ENCODE measurements at regions not wholly inside any gene's neighbourhood (a gene's known extent, or its start where the extent isn't known, plus 50 kb on each side); places are given as distances from the start of the nearest gene placed in this dataset.

DNA sequence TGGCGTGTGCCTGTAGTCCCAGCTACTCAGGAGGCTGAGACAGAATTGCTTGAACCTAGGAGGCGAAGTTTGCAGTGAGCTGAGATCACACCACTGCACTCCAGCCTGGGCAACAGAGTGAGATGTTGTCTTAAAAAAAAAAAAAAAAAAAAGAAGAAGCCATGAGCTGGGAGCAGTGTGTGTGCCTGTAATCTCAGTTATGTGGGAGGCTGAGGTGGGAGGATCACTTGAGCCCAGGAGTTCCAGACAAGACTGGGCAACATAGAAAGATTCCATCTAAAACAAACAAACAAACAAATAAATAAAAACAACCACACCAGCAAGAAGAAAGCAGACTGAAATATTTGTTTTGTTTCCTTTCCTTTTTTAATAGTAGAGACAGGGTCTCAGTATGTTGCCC lies 62.2 kb upstream of the KIF13A start:
- H2BK15ac ChIP-seq (ENCODE audit: low read depth, low read length) = no peak overlapping the region

More for the DNA sequence above, 62.2 kb upstream of the KIF13A start:
- Histone ChIP-seq H2AK5ac (ENCODE audit: low read depth, low read length) (no peak overlapping the region), H3K4me3 (ENCODE audit: insufficient read depth, low read depth, low read length) (no peak overlapping the region), H4K8ac (ENCODE audit: low read depth in 2 of 2, low read length in 2 of 2) (no peak overlapping the region), H3K9me1 (ENCODE audit: insufficient read depth, low read length) (no peaks in the 10 kb centered on the region), H3K4me2 (ENCODE audit: low read depth, low read length) (no peak overlapping the region), H2AK9ac (replicated peaks; ENCODE audit: low read depth, low read length, poor library complexity) (no peak overlapping the region), H2AFZ (replicated peaks; ENCODE audit: low read length, poor library complexity) (no peak overlapping the region), H3K27ac (ENCODE audit: insufficient read depth, low read length) (no peak overlapping the region), H4K91ac (ENCODE audit: insufficient read depth, low read depth, low read length) (no peak overlapping the region), H3K4me1 (ENCODE audit: control insufficient read depth, insufficient read depth, low read length) (peaks cover 2% of the 10 kb centered on the region), H2BK120ac (ENCODE audit: low read depth, low read length) (no peak overlapping the region), H3K4ac (ENCODE audit: low read depth, low read length) (no peak overlapping the region), H3K56ac (ENCODE audit: extremely low read depth, insufficient read depth, low read length) (no peak overlapping the region), H3K79me1 (ENCODE audit: low read depth in 1 of 2, low read length in 2 of 2) (no peaks in the 10 kb centered on the region), H2BK5ac (ENCODE audit: low read depth, low read length, poor library complexity, severe bottlenecking) (no peak overlapping the region), H3K14ac (replicated peaks; ENCODE audit: low read depth, low read length) (no peak overlapping the region), H3K18ac (ENCODE audit: low read depth, low read length) (no peak overlapping the region), H4K5ac (ENCODE audit: low read depth, low read length) (no peak overlapping the region), H2BK20ac (ENCODE audit: low read depth, low read length) (no peak overlapping the region), H4K20me1 (ENCODE audit: insufficient read depth, low read length) (no peaks in the 10 kb centered on the region), H3K27me3 (ENCODE audit: control insufficient read depth, insufficient read depth, low read length) (no peaks in the 10 kb centered on the region), H3K23ac (ENCODE audit: low read depth, low read length) (no peak overlapping the region), H3K36me3 (ENCODE audit: control insufficient read depth, insufficient read depth, low read length) (no peaks in the 10 kb centered on the region), H3K9me3 (ENCODE audit: control insufficient read depth, insufficient read depth, low read length) (no peaks in the 10 kb centered on the region), H3K9ac (ENCODE audit: low read depth, low read length) (no peak overlapping the region)
- dilution Hi-C loops (cut with HindIII; ENCODE audit: low sequenced_read_pairs, unreplicated experiment) (no loop called here), in situ Hi-C loops (cut with MboI; ENCODE audit: low sequenced_read_pairs) (no loop called here), intact Hi-C loops (cut with micrococcal nuclease) (no loop called here)
- ATAC-seq (ENCODE audit: low read depth) (no peak), DNase-seq (no peak)
- ChIA-PET POLR2A (ENCODE audit: unreplicated experiment) (no interaction called here), CTCF (interaction anchor here (0.6 kb wide), 1 partner anchor 141 kb away, joined by 3 read pairs; no protein-coding TSS in a partner anchor)
- TF ChIP-seq, protein P1, sequence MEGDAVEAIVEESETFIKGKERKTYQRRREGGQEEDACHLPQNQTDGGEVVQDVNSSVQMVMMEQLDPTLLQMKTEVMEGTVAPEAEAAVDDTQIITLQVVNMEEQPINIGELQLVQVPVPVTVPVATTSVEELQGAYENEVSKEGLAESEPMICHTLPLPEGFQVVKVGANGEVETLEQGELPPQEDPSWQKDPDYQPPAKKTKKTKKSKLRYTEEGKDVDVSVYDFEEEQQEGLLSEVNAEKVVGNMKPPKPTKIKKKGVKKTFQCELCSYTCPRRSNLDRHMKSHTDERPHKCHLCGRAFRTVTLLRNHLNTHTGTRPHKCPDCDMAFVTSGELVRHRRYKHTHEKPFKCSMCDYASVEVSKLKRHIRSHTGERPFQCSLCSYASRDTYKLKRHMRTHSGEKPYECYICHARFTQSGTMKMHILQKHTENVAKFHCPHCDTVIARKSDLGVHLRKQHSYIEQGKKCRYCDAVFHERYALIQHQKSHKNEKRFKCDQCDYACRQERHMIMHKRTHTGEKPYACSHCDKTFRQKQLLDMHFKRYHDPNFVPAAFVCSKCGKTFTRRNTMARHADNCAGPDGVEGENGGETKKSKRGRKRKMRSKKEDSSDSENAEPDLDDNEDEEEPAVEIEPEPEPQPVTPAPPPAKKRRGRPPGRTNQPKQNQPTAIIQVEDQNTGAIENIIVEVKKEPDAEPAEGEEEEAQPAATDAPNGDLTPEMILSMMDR (conservative IDR thresholded peaks at IDR 0.05; ENCODE audit: low read depth, low read length) = no peak
- TF ChIP-seq CHD1 (IDR thresholded peaks at IDR 0.05; ENCODE audit: low read depth, low read length) = no peak
- TF ChIP-seq FOS (IDR thresholded peaks at IDR 0.05; ENCODE audit: low read depth, low read length) = no peak
- TF ChIP-seq MAFK (IDR thresholded peaks at IDR 0.05; ENCODE audit: low read depth, low read length) = no peak
- no peak for TF ChIP-seq RFX5 (IDR thresholded peaks at IDR 0.05; ENCODE audit: low read depth, low read length)
- TF ChIP-seq MXI1 (IDR thresholded peaks at IDR 0.05; ENCODE audit: borderline replicate concordance, low read depth, low read length) = no peak
- TF ChIP-seq RCOR1 (IDR thresholded peaks at IDR 0.05; ENCODE audit: insufficient replicate concordance, low read length) = no peak
- no peak for TF ChIP-seq POLR2A (IDR thresholded peaks at IDR 0.05; ENCODE audit: low read depth, low read length)
- TF ChIP-seq SMC3 (IDR thresholded peaks at IDR 0.05; ENCODE audit: low read depth, low read length) = no peak
- no peak for TF ChIP-seq NFE2L2 (IDR thresholded peaks at IDR 0.05; ENCODE audit: low read depth, low read length)
- TF ChIP-seq CEBPB (IDR thresholded peaks at IDR 0.05; ENCODE audit: low read depth, low read length) = no peak
- TF ChIP-seq MAZ (IDR thresholded peaks at IDR 0.05; ENCODE audit: borderline replicate concordance, low read depth, low read length) = no peak
- TF ChIP-seq, protein P2, sequence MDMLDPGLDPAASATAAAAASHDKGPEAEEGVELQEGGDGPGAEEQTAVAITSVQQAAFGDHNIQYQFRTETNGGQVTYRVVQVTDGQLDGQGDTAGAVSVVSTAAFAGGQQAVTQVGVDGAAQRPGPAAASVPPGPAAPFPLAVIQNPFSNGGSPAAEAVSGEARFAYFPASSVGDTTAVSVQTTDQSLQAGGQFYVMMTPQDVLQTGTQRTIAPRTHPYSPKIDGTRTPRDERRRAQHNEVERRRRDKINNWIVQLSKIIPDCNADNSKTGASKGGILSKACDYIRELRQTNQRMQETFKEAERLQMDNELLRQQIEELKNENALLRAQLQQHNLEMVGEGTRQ (IDR thresholded peaks at IDR 0.05; ENCODE audit: low read depth, low read length) = no peak
- TF ChIP-seq, protein P3, sequence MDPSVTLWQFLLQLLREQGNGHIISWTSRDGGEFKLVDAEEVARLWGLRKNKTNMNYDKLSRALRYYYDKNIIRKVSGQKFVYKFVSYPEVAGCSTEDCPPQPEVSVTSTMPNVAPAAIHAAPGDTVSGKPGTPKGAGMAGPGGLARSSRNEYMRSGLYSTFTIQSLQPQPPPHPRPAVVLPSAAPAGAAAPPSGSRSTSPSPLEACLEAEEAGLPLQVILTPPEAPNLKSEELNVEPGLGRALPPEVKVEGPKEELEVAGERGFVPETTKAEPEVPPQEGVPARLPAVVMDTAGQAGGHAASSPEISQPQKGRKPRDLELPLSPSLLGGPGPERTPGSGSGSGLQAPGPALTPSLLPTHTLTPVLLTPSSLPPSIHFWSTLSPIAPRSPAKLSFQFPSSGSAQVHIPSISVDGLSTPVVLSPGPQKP (IDR thresholded peaks at IDR 0.05; ENCODE audit: borderline replicate concordance, low read depth, low read length) = no peak
- no peak for TF ChIP-seq RAD21 (IDR thresholded peaks at IDR 0.05; ENCODE audit: low read length)
- BruUV-seq (replicated peaks) = no TSS peak
- WGBS, 2 experiments (ENCODE audit: extremely low coverage in 2 of 2, insufficient read length in 1 of 2) = no CpG with 5 or more reads among the region's 2 CpGs
